Prostate gland (tissue), 2 donors: ENCODE measurements at regions not wholly inside any gene's neighbourhood (a gene's known extent, or its start where the extent isn't known, plus 50 kb on each side); places are given as distances from the start of the nearest gene placed in this dataset.

Source experiments
- POLR2A ChIP-seq: fragments of 450-650 bp; IDR thresholded peaks from one replicate; pipeline ENCODE4 v1.6.1; 2016; ENCODE audit warnings: antibody characterized with exemption, mild to moderate bottlenecking
- POLR2AphosphoS5 ChIP-seq: sonication (generic); formaldehyde crosslinking; IDR thresholded peaks from one replicate; pipeline ENCODE4 v1.6.1; 2017; ENCODE audit warnings: antibody characterized with exemption
- TF ChIP-seq, protein P1 (sequence below), 4 experiments: fragments of 200-600 bp in 2 of 4; fragments of 450-650 bp in 2 of 4; sonication (generic) in 2 of 4; IDR thresholded peaks; 1 replicate in 3 of 4; 2 replicates in 1 of 4; pipeline ENCODE4 v1.5.1; 2016 to 2019; ENCODE audit warnings: antibody characterized with exemption in 4 of 4, mild to moderate bottlenecking in 2 of 4, moderate library complexity in 2 of 4

DNA sequence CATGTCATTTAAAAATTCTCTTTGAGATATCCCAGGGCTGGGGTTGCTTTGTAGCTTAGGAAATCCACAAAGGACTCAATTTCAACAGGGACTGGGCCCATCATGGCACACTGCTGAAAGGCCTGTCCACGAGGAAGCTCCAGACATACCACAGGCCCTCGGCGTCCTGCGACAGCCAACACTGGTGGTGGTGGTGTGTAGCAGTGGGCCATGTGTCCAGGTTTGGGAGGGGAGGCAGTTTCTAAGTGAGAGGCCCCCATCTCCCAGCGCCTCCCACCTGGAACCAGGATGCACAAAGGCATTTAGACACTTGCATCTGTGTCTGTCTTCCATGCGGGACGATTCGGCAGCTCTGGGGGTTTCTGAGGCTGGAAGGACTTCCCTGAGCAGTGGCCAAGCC is 65.2 kb upstream of the ZNF423 start:
- TF ChIP-seq, protein P1, sequence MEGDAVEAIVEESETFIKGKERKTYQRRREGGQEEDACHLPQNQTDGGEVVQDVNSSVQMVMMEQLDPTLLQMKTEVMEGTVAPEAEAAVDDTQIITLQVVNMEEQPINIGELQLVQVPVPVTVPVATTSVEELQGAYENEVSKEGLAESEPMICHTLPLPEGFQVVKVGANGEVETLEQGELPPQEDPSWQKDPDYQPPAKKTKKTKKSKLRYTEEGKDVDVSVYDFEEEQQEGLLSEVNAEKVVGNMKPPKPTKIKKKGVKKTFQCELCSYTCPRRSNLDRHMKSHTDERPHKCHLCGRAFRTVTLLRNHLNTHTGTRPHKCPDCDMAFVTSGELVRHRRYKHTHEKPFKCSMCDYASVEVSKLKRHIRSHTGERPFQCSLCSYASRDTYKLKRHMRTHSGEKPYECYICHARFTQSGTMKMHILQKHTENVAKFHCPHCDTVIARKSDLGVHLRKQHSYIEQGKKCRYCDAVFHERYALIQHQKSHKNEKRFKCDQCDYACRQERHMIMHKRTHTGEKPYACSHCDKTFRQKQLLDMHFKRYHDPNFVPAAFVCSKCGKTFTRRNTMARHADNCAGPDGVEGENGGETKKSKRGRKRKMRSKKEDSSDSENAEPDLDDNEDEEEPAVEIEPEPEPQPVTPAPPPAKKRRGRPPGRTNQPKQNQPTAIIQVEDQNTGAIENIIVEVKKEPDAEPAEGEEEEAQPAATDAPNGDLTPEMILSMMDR (IDR thresholded peaks at IDR 0.05) = no peak
- no peak for TF ChIP-seq POLR2A
- no peak for TF ChIP-seq POLR2AphosphoS5
